Loucy (cell line): ENCODE measurements at regions not wholly inside any gene's neighbourhood (a gene's known extent, or its start where the extent isn't known, plus 50 kb on each side); places are given as distances from the start of the nearest gene placed in this dataset.
"Not testable (repeated sequence)": the region's sequence is repeated elsewhere in the genome, so short reads cannot be mapped to it uniquely, and the experiment has no call there.

ENCODE experiments used
- CTCF ChIP-seq: fragments of 200-600 bp; sonication (generic); conservative IDR thresholded peaks from 2 replicates; pipeline ENCODE4 v1.5.1; 2014; ENCODE audit warnings: mild to moderate bottlenecking, antibody characterized with exemption, low read length
- EZH2phosphoT487 ChIP-seq: fragments of 200-600 bp; IDR thresholded peaks from 2 replicates; pipeline ENCODE4 v1.6.1; 2018; ENCODE audit warnings: antibody characterized with exemption, mild to moderate bottlenecking, moderate library complexity, borderline replicate concordance

- TF ChIP-seq CTCF, EZH2phosphoT487: not testable (repeated sequence)
Observed at GRCh38 chr7:65652669-65653068, 220.2 kb upstream of the VKORC1L1 start.
